ENCODE measurements at regions not wholly inside any gene's neighbourhood (a gene's known extent, or its start where the extent isn't known, plus 50 kb on each side); places are given as distances from the start of the nearest gene placed in this dataset.
"Not testable (repeated sequence)": the region's sequence is repeated elsewhere in the genome, so short reads cannot be mapped to it uniquely, and the experiment has no call there.

DNA sequence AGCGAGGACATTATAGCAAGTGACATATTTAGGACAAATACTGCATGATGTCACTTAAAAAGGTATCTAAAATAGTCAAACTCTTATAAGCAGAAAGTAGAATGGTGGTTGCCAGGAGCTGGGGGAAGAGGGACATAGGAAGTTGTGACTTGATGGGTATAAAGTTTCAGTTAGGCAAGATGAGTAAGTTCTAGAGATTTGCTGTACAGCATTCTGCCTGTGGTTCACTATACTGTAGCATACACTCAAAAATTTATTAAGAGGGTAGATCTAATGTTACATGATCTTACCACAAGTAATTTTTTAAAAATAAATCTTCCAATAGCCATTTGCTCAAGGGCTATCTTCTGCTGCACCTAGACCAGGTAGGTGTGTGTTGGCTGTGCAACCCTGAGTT, 78.1 kb upstream of the NPAS2 start:
- no peak for DNase-seq

DNA sequence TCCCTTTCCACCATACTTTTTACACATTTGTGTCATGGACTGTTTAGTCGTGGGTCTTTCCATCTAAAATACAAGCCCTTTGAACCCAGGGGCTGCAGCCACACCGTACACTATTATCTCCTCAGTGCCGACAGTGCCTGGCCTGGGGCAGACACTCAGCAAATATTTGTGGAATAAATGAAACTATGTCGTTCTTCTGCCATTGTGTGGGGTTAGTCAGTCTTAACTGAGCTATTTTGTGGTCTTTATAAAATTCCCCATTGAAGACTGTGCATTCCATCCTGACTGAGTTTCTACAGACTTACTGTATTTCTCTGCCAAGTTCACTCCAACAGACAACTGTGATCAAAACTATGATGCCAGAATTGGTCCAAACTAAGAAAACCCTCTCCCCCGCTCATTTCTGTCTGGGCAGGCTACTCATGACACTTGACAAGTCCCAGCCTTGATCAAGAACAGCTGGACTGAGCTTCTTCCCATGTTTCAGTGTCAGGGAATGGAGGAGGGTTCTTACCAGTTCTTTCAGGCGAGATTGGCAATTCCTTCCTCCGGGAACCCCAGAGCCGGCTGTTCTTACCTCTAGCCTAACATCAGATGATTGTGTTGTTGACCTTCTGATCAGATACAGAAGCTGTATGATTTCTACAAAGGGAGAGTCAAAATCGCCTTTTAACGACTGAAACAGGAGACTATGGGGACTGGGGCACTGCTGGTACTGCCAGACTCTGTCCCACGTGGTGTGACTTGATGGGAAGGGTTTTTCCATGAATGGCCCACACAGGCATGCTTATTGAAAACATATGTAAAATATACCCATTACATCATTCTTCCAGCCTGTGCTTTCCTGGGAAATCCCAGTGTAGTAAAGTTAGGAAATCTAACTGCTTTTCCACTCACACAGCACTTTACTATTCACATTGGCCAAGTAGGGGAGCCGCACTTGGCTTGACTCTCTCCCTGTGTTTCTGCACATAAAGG, 77.4 kb upstream of the NPAS2 start:
- peak; percentile 87 to 99 (median 93) for DNase-seq

DNA sequence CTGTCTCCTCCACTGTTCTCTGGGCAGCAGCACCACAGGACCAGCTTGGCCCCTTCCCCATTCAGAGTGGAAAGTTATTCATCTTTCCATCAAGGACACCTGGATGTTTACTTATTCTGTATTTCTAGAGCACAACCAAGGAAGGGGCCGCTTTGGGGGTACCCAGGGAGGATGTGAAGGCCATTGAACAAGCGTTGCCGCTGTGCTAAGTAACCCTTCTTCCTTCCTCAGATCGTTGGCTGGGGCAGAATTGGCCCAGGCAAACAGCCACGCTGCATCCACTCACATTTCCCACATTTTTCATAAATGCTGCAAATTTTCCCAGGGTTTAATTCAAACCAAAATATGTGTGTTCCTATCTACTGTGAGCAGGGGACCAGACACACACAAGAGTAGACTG, 76.2 kb upstream of the NPAS2 start:
- DNase-seq, result peak in 1 of 3 donors; percentile 69

DNA sequence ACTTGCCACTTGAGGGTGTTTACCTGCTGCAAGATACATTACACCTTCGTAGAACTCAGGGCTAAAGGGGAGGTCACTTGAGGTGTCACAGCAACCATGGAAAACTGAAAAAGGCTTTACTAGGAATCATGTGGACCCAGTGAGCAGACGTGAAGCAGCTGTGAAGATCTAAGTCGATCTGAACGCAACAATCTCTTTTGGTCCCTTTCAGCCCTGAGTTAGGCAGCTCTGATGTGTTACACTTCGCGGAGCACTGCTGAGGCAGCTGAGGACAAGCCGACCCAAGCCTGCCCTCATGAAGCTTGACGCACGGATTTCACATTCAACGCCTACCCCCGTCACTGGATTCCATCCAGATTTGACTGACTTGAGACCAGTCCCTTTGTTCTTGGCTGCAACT, 75.8 kb upstream of the NPAS2 start:
- peak in 1 of 3 donors; percentile 39 for DNase-seq

DNA sequence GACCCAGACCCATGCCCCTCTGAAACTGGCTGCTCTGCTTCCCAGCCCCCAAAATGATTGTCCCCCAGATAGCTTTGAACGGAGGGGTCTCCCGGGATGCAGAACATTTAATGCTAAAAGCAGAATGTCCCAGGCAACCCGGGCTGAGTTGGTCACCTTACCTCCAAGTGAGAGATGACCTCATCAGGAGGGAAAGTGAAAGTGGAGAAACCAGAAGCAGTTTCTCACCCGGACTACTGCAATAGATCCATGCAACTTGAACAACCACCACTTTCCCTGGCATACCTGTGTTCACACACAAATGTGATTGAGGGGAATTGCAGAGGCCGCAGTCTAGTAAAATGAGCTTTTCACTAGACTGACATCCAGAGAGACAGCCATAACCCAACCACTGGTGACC, 75.3 kb upstream of the NPAS2 start:
- DNase-seq, result no peak

DNA sequence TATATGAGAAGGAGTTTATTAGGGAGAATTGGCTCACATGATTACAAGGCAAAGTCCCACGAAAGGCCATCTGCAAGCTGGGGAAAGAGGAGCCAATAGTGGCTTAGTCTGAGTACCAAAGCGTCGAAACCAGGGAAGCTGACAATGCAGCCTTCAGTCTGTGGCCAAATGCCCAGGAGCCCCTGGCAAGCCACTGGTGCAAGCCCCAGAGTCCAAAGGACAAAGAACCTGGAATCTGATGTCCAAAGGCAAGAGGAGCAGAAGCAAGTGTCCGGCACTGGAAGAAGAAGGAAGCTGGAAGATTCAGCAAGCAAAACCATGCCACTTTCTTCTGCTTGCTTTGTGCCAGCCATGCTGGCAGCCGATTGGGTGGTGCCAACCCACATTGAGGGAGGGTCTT, 74.3 kb upstream of the NPAS2 start:
- DNase-seq, result no peak

DNA sequence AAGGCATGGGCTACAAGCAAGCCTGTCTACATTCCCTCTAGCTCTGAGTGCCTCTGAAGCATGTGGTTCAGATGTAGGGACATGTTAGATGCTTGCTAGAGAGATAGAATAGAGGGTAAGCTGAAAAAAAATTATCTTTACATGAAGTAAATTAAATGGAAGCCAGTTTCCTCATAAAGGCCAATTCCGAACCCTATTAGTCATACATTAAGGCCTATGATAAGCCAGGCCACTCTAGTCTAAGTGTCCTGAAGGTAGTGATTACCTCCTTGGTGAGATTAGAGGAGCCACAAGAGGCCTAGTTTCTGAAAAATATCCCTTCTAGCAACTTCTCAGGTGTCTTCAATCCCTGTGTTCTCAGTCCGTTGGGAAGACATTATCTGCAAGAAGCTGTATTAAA, 72.4 kb upstream of the NPAS2 start:
- DNase-seq, result no peak

DNA sequence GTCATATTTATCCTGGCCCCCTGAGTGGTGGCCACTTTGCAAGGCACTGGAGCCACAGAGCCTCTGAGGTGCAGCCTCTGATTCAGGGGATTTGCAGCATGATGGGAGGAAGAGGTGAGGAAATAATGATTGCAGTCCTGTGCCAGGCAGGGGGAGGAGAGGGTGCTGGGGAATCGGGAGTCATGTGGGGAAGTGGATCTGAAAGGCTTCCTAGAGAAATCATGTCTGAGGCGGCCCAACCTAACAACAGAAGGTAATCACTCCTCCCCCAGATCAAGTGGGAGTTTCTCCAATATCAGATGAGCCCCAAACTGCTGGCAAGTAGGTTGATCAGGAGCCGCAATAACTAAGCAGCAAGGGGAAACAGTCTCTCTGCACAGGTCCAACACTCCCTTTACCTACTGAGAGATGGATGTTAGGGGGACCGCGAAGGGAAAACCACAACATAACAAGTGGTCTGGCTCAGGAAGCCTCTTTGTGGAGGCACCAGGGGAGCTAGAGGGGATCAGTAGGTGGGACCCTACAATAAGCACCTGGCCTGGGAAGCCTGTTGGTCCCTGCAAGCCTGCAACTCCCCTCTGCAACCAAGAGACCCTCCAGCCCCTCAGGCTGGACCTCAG, 71.8 kb upstream of the NPAS2 start:
- DNase-seq, result no peak

DNA sequence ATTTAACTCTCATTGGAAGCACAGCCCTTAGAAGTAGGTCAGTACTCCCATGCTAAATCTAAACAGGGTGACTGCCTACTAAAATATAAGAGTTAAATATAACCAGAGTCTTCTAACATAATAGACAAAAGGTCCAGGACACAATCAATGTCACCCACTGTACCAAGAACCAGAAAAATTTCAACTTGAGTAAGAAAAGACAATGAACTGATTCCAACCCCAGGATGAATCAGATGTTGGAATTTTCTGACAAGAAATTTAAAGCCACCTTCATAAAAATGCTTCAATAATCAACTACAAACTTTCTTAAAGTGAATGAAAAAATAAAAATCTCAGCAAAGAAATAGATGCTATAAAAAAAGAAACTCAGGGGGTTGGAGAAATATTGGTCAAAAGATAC, 71.3 kb upstream of the NPAS2 start:
- no peak for DNase-seq

DNA sequence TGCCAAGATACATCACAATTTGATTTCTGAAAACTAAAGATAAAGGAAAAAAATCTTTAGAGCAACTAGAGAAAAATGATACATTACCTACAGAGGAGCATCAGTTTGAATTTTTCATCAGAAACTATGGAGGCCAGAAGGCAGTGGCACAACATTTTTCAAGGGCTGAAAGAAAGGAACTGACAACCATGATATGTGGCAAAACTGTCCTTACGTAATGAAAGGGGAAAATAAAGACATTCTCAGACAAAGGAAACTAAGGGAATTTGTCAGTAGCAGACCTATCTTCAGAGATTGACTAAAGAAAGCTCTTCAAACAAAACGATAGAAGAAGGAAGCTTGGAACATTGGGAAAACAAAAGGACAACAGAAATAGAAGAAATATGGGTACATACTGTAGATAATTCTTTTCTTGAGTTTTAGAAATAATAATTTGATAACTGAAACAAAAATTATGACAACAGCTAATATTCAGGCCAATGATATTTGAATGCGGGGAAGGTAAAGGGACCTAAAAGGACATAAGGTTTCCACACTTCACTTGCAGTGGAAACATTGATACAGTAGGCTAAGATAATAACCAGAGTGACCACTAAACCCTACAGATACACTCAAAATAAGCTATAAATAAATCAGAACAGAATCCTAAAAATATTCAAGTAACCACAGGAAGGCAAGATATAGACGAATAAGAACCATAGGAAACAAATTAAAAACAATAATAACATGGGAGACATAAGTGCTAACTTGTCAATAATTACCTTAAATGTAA, 70.0 kb upstream of the NPAS2 start:
- no peak for DNase-seq

DNA sequence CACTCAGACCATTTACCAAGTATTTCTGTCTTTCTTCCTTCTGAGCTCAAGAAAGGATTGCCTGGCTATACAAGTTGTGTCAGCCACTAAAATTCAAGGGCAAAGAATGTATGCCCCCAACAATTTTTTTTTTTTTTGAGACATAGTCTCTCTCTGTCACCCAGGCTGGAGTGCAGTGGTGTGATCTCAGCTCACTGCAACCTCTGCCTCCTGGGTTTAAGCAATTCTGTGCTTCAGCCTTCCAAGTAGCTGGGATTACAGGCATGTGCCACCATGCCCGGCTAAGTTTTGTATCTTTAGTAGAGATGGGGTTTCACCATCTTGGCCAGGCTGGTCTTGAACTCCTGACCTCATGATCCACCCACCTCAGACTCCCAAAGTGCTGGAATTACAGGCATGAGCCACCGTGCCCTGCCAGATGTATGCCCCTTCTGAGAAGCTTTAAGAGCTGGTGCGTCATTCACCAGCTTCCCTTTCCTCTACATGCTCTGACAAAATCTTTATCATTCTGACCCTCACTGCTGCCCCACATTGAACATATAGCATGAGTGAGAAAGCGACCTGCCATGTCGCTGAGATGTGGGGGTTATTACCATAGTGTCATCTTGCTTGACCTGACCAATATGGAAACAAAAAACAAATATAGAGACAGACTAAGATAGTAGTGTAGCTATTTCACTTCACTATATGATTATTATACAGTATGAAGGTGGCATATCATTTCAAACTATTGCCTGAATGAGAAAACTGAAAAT, 67.9 kb upstream of the NPAS2 start:
- DNase-seq, result not testable (repeated sequence)

DNA sequence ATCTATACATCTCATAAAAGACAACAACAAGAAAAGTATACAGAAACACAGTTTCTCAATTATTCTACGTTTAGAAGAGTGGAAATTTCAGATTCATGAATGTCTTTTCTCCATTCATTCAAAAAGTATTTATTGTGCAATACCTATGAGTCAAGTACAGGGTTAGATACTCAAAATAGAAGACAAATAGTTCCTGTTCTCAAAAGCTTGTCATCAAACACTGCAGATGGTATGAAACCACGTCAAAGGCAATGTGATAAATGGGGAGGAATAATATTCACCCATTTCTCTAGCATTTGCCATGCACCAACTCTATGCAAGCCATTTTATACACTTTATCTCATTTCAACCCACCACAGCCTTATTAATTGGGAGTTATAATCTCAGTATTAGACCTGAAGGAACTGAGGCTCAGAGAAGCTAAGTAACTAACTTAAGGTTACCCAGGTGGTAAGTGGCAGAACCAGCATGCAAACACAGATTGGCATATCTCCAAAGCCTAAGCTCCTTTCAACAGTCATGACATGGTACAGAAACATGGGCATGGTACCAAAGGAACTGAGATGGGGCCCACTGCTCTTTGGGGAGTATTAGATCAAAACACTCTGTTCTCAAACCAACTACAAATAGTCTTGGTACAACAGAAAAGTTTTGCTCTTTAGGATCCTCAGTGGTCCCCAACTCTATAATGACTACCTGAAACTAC, 67.2 kb upstream of the NPAS2 start:
- peak in 1 of 3 donors; percentile 77 for DNase-seq

DNA sequence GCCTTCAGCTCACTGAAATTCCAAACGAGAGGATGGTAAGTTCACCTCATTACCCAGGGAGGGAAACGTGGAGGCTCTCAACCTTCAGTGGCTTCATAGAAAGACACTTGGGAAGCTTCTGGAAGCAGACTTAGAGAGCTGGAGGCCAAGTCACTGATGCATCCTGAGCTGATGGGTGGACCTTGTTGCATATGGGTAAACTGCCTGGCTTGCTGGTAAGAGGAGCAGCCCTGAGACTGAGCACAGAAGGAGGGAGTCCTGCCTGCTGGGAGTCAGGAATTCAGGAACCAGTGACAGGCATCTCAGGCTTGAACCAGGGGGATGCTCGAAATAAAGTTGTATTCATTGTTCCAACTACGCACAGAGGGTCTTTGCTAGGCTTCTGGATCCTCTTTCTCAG, 66.5 kb upstream of the NPAS2 start:
- DNase-seq, result no peak

DNA sequence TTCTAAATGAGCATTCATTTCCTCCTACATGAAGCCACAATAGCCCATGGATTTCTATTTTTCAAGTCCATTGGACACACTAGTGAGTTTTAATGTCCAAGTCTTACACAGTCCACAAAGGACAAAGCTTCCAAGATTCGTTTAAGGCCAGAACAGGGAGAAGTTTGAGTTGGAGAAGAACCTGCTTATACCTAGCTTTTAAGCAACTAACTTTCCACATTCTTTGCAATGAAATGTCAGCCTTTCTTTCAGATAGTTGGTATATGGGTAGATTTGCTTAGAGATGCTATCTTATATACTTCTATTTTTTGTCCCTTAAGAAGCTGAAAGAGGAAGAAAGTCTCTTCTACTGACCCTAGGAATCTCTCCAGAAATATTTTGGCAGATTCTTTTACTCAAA, 66.1 kb upstream of the NPAS2 start:
- peak in 1 of 3 donors; percentile 58 for DNase-seq

DNA sequence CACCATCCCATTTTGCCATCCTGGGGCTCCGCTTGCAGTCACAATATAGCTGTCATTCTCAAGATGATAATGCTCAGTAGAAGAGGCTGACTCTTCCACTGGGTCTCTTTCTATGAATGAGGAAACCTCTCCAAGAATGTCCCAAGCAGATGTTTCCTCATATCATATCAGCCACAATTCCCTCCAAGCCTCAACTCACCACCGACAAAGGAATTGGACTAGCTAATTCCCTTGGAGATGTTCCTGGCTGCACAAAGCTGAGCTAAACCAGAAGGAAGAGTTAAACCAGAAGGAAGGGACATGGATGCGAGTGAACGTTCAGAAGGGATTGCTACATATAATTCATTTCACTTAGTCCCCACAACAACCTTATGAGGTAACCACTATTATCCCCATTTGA, 65.0 kb upstream of the NPAS2 start:
- DNase-seq, result no peak

DNA sequence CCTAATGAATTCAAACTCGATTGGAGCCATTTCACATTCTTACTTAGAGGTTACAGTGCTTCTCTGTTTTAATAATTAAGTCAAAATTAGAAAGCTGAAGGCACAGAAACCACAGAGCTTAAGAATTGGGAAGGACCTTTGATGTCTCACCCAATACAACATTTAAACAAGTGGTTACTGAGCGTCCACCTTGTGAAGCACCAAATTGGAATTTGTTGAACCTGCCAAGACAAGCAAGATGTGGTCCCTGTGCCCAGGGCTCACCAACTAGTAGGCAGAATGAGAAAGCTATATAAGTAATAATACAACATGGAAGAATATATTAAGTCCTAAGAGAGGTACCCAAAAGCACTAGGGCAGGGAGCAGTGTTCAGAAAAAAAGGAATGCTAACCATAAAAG, 64.5 kb upstream of the NPAS2 start:
- DNase-seq, result no peak

DNA sequence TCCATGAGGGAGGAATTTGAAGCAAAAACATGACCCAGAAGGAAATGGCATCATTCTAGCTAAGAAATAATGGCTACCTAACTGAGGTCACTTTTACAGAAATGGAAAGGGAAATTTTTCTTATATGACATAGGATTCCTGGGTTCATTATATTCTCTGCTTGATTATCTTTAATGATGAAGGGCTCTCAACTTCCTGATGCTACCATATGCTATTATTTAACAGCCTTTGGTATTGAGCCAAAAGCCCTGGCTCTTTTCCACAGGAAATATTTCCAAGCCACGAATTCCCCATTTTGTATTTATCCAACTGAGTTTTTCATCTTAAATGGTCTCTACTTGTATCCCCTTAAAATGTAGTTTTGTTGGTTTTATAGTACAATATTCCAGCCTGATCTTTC, 63.2 kb upstream of the NPAS2 start:
- no peak for DNase-seq

DNA sequence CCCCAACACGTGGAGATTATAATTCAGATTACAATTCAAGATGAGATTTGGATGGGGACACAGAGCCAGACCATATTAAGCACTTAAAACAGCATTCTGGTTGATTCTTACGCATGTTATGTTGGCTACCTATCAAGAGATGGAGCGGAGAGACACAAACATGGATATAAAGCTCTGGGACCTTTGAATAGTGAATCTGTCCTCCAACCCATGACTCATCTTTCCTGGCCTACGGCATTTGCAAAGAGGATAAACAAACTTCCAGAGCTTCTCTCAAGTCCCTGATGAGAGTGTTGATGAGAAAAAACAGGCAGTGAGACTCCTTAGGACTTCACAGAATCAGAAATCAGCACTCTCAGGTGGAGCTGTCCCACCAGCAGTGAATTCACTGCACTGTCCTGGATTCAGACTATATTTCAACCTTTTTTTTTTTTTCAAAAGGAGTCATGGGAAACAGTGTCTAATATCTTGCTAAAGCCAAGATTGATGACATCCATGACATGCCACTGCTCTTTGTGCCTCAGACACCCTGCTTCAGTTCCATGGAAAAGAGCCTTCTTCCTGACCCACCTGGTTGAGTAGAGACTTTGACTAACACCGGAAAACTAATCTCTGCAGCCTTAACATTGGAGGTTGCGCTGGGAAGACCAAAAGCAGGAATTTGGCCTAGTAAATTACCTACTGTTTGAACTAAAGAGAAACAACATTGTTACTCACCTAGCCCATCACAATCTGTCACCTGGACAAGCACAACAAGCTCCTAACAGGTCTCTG, 62.1 kb upstream of the NPAS2 start:
- peak; percentile 69 to 80 (median 79) for DNase-seq

DNA sequence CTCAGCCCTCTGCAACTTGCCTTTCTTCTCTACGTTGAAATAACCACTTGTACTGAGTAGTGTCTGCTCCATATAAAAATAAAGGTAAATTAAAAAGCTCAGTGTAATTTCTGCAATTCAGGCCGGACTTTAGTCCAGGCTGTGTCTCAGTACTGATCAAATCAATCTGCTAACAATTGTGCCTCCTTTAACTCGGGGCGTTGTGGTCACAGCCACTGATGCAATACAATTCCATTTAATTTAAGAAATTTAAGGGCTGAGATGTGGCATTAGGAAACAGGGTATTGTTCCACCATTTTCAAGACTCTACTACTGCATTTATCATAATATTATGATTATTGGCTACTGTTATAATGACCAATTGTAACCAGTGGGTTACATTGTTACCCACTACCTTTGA, 60.0 kb upstream of the NPAS2 start:
- no peak for DNase-seq

DNA sequence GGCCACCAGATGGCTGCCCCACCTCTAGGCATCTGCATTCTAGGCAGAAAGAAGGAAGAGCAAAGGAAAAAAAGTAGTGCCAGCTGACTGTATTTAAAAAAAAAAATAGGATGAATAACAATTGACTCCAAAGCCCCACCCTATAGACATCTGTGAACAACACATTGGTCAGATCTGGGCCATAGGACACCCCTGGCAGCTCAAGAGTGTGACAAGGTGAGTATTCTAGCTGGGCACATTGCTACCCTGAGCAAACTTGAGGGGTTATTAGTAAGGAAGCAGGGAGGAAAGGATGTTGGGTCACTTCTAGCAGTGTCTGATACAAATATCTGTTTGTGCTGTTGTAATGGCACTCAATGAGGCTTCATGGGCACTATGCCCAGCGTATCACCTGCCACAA, 58.6 kb upstream of the NPAS2 start:
- no peak for DNase-seq
